ENCODE measurements at regions not wholly inside any gene's neighbourhood (a gene's known extent, or its start where the extent isn't known, plus 50 kb on each side); places are given as distances from the start of the nearest gene placed in this dataset.

- Histone ChIP-seq H3K27ac (ENCODE audit: low read length) (no peak overlapping the region), H3K27me3 (ENCODE audit: control insufficient read depth, insufficient read depth, low read length) (no peaks in the 10 kb centered on the region), H3K9me3 (ENCODE audit: control insufficient read depth, insufficient read depth, low read depth, low read length) (no peaks in the 10 kb centered on the region), H3K4me3 (ENCODE audit: low read depth in 2 of 2, low read length in 2 of 2) (no peak overlapping the region), H3K4me1 (ENCODE audit: control insufficient read depth, insufficient read depth, low read length) (no peaks in the 10 kb centered on the region), H3K36me3 (ENCODE audit: control insufficient read depth, insufficient read depth, low read length) (no peaks in the 10 kb centered on the region)
- ChIA-PET POLR2A (no interaction called here), CTCF (no interaction called here)
- in situ Hi-C loops (cut with HindIII; ENCODE audit: low pct_unique_long_range_greater_than_20kb, low sequenced_read_pairs) (no loop called here), intact Hi-C loops (cut with micrococcal nuclease; ENCODE audit: unreplicated experiment) (no loop called here)
- BruUV-seq (replicated peaks): no TSS peak
- no peak for TF ChIP-seq REST (IDR thresholded peaks at IDR 0.05; ENCODE audit: insufficient read depth in 1 of 2, low read depth in 2 of 2, low read length in 1 of 2)
- TF ChIP-seq CTCF (IDR thresholded peaks at IDR 0.05): no peak
- ATAC-seq (no peak), DNase-seq (ENCODE audit: low read depth, low spot score) (no peak)
Measured at GRCh38 chr5:3343211-3343610, 252.4 kb upstream of the IRX1 start.

- H3K27me3 ChIP-seq (ENCODE audit: control insufficient read depth, insufficient read depth, low read length): no peaks in the 10 kb centered on the region
- H3K36me3 ChIP-seq (ENCODE audit: control insufficient read depth, insufficient read depth, low read length): no peaks in the 10 kb centered on the region
- TF ChIP-seq POLR2AphosphoS5 (IDR thresholded peaks at IDR 0.05; ENCODE audit: low read depth, low read length) (no peak), TCF7L2 (IDR thresholded peaks at IDR 0.05; ENCODE audit: low read depth, low read length) (no peak)
- no peak overlapping the region for H3K27ac ChIP-seq (ENCODE audit: low read length)
- no peak overlapping the region for H3K4me3 ChIP-seq (ENCODE audit: low read depth in 2 of 2, low read length in 2 of 2)
- H3K4me1 ChIP-seq (ENCODE audit: control insufficient read depth, insufficient read depth, low read length): no peaks in the 10 kb centered on the region
- BruUV-seq (replicated peaks): no TSS peak
- intact Hi-C loops (cut with micrococcal nuclease; ENCODE audit: unreplicated experiment) (no loop called here), in situ Hi-C loops (cut with HindIII; ENCODE audit: low pct_unique_long_range_greater_than_20kb, low sequenced_read_pairs) (no loop called here)
- ChIA-PET POLR2A (no interaction called here), CTCF (no interaction called here)
- ATAC-seq (no peak), DNase-seq (ENCODE audit: low read depth, low spot score) (no peak)
- H3K9me3 ChIP-seq (ENCODE audit: control insufficient read depth, insufficient read depth, low read depth, low read length): no peaks in the 10 kb centered on the region
Measured at GRCh38 chr5:3342271-3343100, 253.1 kb upstream of the IRX1 start.

- DNase-seq (ENCODE audit: low read depth, low spot score) (no peak), ATAC-seq (no peak)
- CTCF ChIA-PET: no interaction called here
- H3K36me3 ChIP-seq (ENCODE audit: control insufficient read depth, insufficient read depth, low read length): no peaks in the 10 kb centered on the region
- no peaks in the 10 kb centered on the region for H3K27me3 ChIP-seq (ENCODE audit: control insufficient read depth, insufficient read depth, low read length)
- no peaks in the 10 kb centered on the region for H3K9me3 ChIP-seq (ENCODE audit: control insufficient read depth, insufficient read depth, low read depth, low read length)
- H3K4me1 ChIP-seq (ENCODE audit: control insufficient read depth, insufficient read depth, low read length): no peaks in the 10 kb centered on the region
- H3K4me3 ChIP-seq (ENCODE audit: low read depth in 2 of 2, low read length in 2 of 2): no peak overlapping the region
- no TSS peak for BruUV-seq (replicated peaks)
- no peak overlapping the region for H3K27ac ChIP-seq (ENCODE audit: low read length)
- TF ChIP-seq REST (IDR thresholded peaks at IDR 0.05; ENCODE audit: insufficient read depth in 1 of 2, low read depth in 2 of 2, low read length in 1 of 2) (no peak), SIN3A (IDR thresholded peaks at IDR 0.05; ENCODE audit: borderline replicate concordance, insufficient read depth, low read depth, low read length) (no peak), POLR2AphosphoS5 (IDR thresholded peaks at IDR 0.05; ENCODE audit: low read depth, low read length) (no peak), CTCF (IDR thresholded peaks at IDR 0.05) (no peak), TCF7L2 (IDR thresholded peaks at IDR 0.05; ENCODE audit: low read depth, low read length) (no peak)
- intact Hi-C loops (cut with micrococcal nuclease; ENCODE audit: unreplicated experiment) (no loop called here), in situ Hi-C loops (cut with HindIII; ENCODE audit: low pct_unique_long_range_greater_than_20kb, low sequenced_read_pairs) (no loop called here)
- POLR2A ChIA-PET: no interaction called here
Measured at GRCh38 chr5:3341446-3342240, 254.0 kb upstream of the IRX1 start.

All from Panc1 (cell line).